MCF 10A (cell line): ENCODE measurements at regions not wholly inside any gene's neighbourhood (a gene's known extent, or its start where the extent isn't known, plus 50 kb on each side); places are given as distances from the start of the nearest gene placed in this dataset.

ENCODE experiments used
- BruUV-seq: library from RNA; stranded (reverse); fragments of 400-500 nt; replicated peaks from 2 replicates; lab custom pipeline; 2021; lab: Mats Ljungman, UMichigan
- CTCF ChIA-PET: fragments of 300-600 bp; sonication (Branson Sonifier 250); formaldehyde crosslinking; extraction: SDS; loops from one replicate; lab custom pipeline; 2021; ENCODE audit warnings: antibody characterized with exemption, inconsistent platforms; lab: Yijun Ruan, JAX
- POLR2A ChIA-PET: fragments of 300-600, 350-650 bp; sonication (Branson Sonifier 250); formaldehyde crosslinking; extraction: SDS; loops from one replicate; lab custom pipeline; 2020; ENCODE audit warnings: antibody characterized with exemption, inconsistent platforms; lab: Yijun Ruan, JAX
- DNase-seq: peaks from one replicate; pipeline ENCODE4 v3.0.0-alpha.2; 2018; ENCODE audit not compliant: unreplicated experiment
- H3K27ac Mint-ChIP-seq: one replicate; pipeline ENCODE4 v1.8.0; 2022; ENCODE audit warnings: mild to moderate bottlenecking, low read depth, mixed read lengths; ENCODE audit not compliant: unreplicated experiment
- H3K27me3 Mint-ChIP-seq: one replicate; pipeline ENCODE4 v1.8.0; 2022; ENCODE audit warnings: mixed read lengths; ENCODE audit not compliant: insufficient read depth, unreplicated experiment
- H3K36me3 Mint-ChIP-seq: one replicate; pipeline ENCODE4 v1.8.0; 2022; ENCODE audit warnings: mild to moderate bottlenecking, moderate library complexity, mixed read lengths; ENCODE audit not compliant: insufficient read depth, unreplicated experiment
- H3K4me1 Mint-ChIP-seq: one replicate; pipeline ENCODE4 v1.8.0; 2022; ENCODE audit warnings: mixed read lengths; ENCODE audit not compliant: insufficient read depth, unreplicated experiment
- H3K4me3 Mint-ChIP-seq: one replicate; pipeline ENCODE4 v1.8.0; 2022; ENCODE audit warnings: mild to moderate bottlenecking, moderate library complexity, mixed read lengths; ENCODE audit not compliant: unreplicated experiment
- H3K9me3 Mint-ChIP-seq: one replicate; pipeline ENCODE4 v1.8.0; 2022; ENCODE audit warnings: mixed read lengths; ENCODE audit not compliant: unreplicated experiment
- CTCF ChIP-seq: fragments of 200-600 bp; IDR thresholded peaks from one replicate; pipeline ENCODE4 v1.8.0; 2022; ENCODE audit warnings: antibody characterized with exemption, mild to moderate bottlenecking; ENCODE audit not compliant: unreplicated experiment
- intact Hi-C: fragments of 100-400 bp; cut with micrococcal nuclease; formaldehyde crosslinking; loops from 2 replicates; pipeline ENCODE4 v1.14.1; 2022

- H3K27ac Mint-ChIP-seq: no peak overlapping the region
- CTCF ChIA-PET: interaction anchor here (1.2 kb wide), 1 partner anchor 9 kb away, joined by 3 read pairs; no protein-coding TSS in a partner anchor
- H3K36me3 Mint-ChIP-seq: no peaks in the 10 kb centered on the region
- H3K4me1 Mint-ChIP-seq: peaks cover 9% of the 10 kb centered on the region
- intact Hi-C loops: loop anchor here (10.0 kb wide), 1 partner anchor 95 kb away; the partner anchor contains the start of gene FNDC3B
- POLR2A ChIA-PET: no interaction called here
- no peaks in the 10 kb centered on the region for H3K27me3 Mint-ChIP-seq
- DNase-seq: no peak
- H3K4me3 Mint-ChIP-seq: no peak overlapping the region
- TF ChIP-seq CTCF: no peak
- no peaks in the 10 kb centered on the region for H3K9me3 Mint-ChIP-seq
- no TSS peak for BruUV-seq
Measured at GRCh38 chr3:171939578-171939977, 96.4 kb downstream of the TMEM212 start.

GRCh38 chr3:171940151-171940649, 97.1 kb downstream of the TMEM212 start:
- Mint-ChIP-seq H3K27me3 (no peaks in the 10 kb centered on the region), H3K9me3 (no peaks in the 10 kb centered on the region), H3K4me3 (no peak overlapping the region), H3K36me3 (no peaks in the 10 kb centered on the region), H3K27ac (no peak overlapping the region), H3K4me1 (peaks cover 10% of the 10 kb centered on the region)
- no peak for TF ChIP-seq CTCF
- ChIA-PET CTCF (no interaction called here), POLR2A (no interaction called here)
- intact Hi-C loops: no loop called here
- no peak for DNase-seq
- no TSS peak for BruUV-seq

GRCh38 chr3:171943262-171944117, 95.9 kb upstream of the FNDC3B start:
- POLR2A ChIA-PET: no interaction called here

More at GRCh38 chr3:171943262-171944117, 95.9 kb upstream of the FNDC3B start:
- Mint-ChIP-seq H3K4me3 (no peak overlapping the region), H3K36me3 (no peaks in the 10 kb centered on the region), H3K4me1 (peaks cover 6% of the 10 kb centered on the region), H3K9me3 (no peaks in the 10 kb centered on the region), H3K27me3 (no peaks in the 10 kb centered on the region), H3K27ac (no peak overlapping the region)
- no TSS peak for BruUV-seq
- TF ChIP-seq CTCF: no peak
- intact Hi-C loops: no loop called here
- CTCF ChIA-PET: no interaction called here
- no peak for DNase-seq
